HepG2 (cell line): ENCODE measurements at regions not wholly inside any gene's neighbourhood (a gene's known extent, or its start where the extent isn't known, plus 50 kb on each side); places are given as distances from the start of the nearest gene placed in this dataset.

ENCODE experiments used
- TF ChIP-seq, protein P1 (sequence below): sonication (generic); formaldehyde crosslinking; IDR thresholded peaks from 2 replicates; pipeline ENCODE4 v1.4.0; 2020; ENCODE audit warnings: mild to moderate bottlenecking, missing genetic modification reagents
- TF ChIP-seq, protein P2 (sequence below): IDR thresholded peaks from 2 replicates; pipeline ENCODE4 v1.6.1; 2016; ENCODE audit warnings: low read depth
- TF ChIP-seq, protein P3 (sequence below): sonication (generic); formaldehyde crosslinking; IDR thresholded peaks from 2 replicates; pipeline ENCODE4 v1.4.0; 2020; ENCODE audit warnings: mild to moderate bottlenecking, missing genetic modification reagents
- TF ChIP-seq, protein P4 (sequence below), 2 experiments: sonication (generic) in 1 of 2; formaldehyde crosslinking in 1 of 2; IDR thresholded peaks; 2 replicates each; pipeline versions ENCODE4 v1.6.1 to v1.9.0; 2014 to 2022; ENCODE audit warnings: antibody characterized with exemption in 1 of 2, borderline replicate concordance in 1 of 2, inconsistent platforms in 1 of 2, low read depth in 1 of 2, missing genetic modification reagents in 1 of 2

DNA sequence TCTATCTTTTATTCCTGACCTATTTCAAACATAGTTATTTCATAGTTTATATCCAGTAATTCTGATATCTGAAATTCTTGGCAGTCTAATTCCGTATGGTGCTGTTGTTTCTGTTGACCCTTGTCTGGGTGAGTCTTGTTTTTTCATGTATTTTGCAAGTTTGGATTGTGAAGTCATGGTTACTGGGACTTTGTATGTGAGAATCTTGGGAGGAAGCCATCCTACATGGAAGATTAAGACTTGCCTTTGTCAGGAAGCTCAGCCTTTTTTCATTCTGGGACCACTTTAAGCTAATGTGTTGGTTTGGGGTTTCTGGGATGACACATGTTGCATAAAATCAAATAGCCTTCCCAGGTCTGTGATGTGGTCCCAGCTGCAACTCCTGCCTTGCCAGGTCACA, 191.6 kb upstream of the E2F7 start:
- TF ChIP-seq, protein P1, sequence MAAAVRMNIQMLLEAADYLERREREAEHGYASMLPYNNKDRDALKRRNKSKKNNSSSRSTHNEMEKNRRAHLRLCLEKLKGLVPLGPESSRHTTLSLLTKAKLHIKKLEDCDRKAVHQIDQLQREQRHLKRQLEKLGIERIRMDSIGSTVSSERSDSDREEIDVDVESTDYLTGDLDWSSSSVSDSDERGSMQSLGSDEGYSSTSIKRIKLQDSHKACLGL = no peak
- TF ChIP-seq, protein P2, sequence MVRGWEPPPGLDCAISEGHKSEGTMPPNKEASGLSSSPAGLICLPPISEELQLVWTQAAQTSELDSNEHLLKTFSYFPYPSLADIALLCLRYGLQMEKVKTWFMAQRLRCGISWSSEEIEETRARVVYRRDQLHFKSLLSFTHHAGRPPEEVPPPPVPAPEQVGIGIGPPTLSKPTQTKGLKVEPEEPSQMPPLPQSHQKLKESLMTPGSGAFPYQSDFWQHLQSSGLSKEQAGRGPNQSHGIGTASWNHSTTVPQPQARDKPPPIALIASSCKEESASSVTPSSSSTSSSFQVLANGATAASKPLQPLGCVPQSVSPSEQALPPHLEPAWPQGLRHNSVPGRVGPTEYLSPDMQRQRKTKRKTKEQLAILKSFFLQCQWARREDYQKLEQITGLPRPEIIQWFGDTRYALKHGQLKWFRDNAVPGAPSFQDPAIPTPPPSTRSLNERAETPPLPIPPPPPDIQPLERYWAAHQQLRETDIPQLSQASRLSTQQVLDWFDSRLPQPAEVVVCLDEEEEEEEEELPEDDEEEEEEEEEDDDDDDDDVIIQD (CRISPR knock-in tag) = no peak
- TF ChIP-seq, protein P3, sequence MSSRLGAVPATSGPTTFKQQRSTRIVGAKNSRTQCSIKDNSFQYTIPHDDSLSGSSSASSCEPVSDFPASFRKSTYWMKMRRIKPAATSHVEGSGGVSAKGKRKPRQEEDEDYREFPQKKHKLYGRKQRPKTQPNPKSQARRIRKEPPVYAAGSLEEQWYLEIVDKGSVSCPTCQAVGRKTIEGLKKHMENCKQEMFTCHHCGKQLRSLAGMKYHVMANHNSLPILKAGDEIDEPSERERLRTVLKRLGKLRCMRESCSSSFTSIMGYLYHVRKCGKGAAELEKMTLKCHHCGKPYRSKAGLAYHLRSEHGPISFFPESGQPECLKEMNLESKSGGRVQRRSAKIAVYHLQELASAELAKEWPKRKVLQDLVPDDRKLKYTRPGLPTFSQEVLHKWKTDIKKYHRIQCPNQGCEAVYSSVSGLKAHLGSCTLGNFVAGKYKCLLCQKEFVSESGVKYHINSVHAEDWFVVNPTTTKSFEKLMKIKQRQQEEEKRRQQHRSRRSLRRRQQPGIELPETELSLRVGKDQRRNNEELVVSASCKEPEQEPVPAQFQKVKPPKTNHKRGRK (CRISPR knock-in tag) = no peak
- TF ChIP-seq, protein P4, sequence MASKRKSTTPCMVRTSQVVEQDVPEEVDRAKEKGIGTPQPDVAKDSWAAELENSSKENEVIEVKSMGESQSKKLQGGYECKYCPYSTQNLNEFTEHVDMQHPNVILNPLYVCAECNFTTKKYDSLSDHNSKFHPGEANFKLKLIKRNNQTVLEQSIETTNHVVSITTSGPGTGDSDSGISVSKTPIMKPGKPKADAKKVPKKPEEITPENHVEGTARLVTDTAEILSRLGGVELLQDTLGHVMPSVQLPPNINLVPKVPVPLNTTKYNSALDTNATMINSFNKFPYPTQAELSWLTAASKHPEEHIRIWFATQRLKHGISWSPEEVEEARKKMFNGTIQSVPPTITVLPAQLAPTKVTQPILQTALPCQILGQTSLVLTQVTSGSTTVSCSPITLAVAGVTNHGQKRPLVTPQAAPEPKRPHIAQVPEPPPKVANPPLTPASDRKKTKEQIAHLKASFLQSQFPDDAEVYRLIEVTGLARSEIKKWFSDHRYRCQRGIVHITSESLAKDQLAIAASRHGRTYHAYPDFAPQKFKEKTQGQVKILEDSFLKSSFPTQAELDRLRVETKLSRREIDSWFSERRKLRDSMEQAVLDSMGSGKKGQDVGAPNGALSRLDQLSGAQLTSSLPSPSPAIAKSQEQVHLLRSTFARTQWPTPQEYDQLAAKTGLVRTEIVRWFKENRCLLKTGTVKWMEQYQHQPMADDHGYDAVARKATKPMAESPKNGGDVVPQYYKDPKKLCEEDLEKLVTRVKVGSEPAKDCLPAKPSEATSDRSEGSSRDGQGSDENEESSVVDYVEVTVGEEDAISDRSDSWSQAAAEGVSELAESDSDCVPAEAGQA (IDR thresholded peaks at IDR 0.05; ENCODE audit: low read depth) = no peak
- TF ChIP-seq, protein P4 (CRISPR knock-in tag; IDR thresholded peaks at IDR 0.05; ENCODE audit: borderline replicate concordance) = no peak
